HG02759 (cell line): ENCODE measurements at regions not wholly inside any gene's neighbourhood (a gene's known extent, or its start where the extent isn't known, plus 50 kb on each side); places are given as distances from the start of the nearest gene placed in this dataset.

ENCODE experiments used
- ATAC-seq: cut with Tn5 transposase; IDR thresholded peaks from one replicate; pipeline ENCODE4 v1.9.1; 2021; ENCODE audit warnings: mild to moderate bottlenecking, moderate library complexity; ENCODE audit not compliant: unreplicated experiment

- no peak for ATAC-seq
Observed at GRCh38 chr1:233514946-233515391, 98.9 kb upstream of the KCNK1 start.

GRCh38 chr1:233516732-233517131 is 97.2 kb upstream of the KCNK1 start:
- no peak for ATAC-seq

- no peak for ATAC-seq
Observed at GRCh38 chr1:233518344-233518743, 95.6 kb upstream of the KCNK1 start.

DNA sequence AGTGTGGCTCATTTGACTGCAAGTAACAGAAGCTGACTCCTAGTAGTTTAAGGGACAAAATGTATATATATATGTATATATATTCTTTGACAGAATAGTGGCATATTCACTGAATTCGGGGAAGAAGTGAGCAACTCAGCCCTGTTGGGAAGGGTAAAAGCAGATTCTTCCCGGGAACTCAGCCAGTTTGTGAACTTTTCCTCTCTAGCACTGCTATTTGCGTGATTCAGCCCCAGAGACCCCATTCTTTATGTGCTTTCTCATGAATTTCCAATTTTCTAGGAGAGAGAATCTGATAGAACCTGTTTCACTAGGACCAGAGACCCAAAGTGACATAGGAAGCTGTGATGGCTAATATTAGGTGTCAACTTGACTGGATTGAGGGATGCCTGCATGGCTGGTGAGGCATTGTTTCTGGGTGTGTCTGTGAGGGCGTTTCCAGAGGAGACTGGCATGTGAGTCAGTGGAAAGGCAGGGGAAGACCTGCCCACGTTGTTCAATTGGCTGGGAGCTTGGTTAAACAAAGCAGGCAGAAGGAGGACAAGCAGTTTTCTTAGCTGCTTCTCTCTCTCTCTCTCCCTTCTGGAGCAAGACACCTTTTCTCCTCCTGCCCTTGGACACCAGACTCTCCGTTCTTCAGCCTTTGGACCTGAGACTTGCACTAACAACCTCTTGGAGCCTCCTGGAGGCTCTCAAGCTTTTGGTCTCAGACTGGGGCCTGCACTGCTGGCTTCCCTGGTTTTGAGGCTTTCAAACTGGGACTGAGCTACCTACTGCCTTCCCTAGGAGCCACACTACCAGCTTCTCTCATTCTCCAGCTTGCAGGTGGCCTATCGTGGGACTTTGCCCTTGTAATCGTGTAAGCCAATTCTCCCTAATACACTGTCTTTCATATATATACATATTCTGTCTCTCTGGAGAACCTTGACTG is 93.4 kb upstream of the KCNK1 start:
- no peak for ATAC-seq

DNA sequence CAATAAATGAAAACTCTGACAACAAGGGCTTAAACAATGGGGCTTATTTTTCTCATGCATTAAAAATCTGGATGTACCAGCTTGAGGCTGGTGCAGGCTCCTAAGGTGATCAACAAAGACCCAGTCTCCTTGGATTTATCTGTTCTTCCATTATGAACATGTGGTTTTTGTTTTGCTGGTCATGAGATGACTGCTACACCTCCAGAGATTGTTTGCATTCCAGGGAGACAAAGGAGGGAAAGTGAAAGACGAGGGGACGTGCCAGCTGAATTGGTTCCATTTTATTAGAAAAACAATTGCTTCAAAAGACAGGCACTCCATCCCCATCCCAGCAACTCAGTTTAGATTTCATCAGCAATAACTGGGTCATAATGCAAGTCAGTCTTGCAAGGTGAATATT is 90.9 kb upstream of the KCNK1 start:
- ATAC-seq, result no peak

DNA sequence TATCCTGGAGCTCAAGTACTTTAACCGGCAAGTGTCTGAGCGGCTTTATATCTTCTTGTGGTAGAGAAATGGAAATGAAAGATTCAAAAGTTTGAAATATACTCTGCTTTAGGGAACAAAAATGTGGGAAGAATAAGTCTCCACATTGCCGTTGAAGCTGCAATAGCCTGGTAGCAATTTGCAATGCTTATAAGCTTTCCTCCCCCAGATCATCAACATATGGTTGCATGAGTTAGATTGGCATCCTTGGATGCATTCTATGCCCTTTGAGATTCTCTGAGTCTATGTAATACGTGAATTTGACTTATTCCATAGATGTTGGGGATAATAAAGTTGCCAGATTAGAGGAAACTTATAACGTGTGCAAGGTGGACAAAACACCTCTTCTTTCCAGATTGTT is 86.1 kb upstream of the KCNK1 start:
- ATAC-seq, result no peak

GRCh38 chr1:233530665-233531386 is 83.1 kb upstream of the KCNK1 start:
- no peak for ATAC-seq

GRCh38 chr1:233540816-233541215 is 73.1 kb upstream of the KCNK1 start:
- ATAC-seq, result no peak

DNA sequence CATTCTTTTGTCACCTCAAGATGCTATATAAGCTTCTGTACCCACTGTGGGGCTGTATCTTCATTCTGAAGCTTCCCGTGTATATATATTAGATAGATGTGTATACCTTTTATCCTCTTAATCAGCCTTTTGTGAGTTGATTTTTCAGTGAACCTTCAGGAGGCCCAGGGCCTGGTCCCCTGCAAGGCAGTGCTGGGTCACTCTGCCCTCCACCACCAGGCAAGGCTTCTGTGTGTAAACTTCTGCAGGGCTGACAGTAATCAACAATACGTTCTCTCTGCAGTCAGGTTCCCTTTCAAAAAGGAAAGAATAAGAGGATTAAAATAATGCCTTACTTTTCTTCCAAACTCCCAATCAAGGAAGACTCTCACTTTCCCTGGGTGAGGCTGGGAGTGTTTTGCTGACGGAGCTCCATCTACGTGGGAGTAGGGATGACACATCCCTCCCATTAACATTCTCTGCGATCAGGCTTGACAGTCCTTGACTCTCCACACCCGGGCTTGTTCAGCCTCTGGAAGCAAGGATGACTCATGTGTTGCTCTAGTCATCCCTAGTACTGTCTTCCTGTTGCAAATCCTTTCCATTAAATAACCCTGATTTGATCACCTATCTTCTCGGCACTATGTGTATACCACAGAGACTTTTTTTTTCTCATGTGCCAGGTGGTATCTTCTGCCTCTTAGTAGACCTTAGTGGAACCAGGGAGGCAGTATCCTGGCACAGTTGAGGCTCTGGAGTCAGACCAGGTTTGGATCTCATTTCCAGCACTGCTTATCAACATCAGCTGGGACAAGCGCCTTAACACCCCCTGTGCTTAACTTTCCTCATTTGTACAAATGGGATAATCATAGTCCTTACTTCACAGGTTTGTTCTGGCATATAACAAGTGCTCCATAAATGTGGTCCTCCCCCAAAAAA is 70.3 kb upstream of the KCNK1 start:
- no peak for ATAC-seq

DNA sequence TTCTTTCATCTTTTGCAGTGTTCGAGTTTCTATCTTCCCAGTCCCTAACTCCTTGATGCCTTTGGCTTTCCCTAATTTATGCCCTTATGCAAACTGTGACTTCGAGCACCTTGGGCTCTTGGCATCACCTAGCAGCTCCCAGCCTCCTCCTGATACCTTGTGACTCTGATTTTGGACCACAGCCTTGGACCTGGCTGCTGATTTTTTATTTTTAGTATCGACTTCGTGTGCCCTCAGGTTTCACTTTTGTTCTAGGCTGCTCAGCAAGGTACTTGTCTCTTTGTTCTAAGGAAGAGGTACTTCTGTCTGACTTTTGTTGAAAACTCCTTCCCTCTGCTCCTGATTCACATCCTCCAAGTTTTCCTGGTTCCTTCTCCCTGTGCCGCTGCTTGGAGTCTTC is 69.6 kb upstream of the KCNK1 start:
- no peak for ATAC-seq

GRCh38 chr1:233547726-233548125 is 66.2 kb upstream of the KCNK1 start:
- ATAC-seq, result no peak

GRCh38 chr1:233549404-233549803 is 64.5 kb upstream of the KCNK1 start:
- no peak for ATAC-seq

GRCh38 chr1:233549917-233550316 is 64.0 kb upstream of the KCNK1 start:
- ATAC-seq, result no peak

- no peak for ATAC-seq
Observed at GRCh38 chr1:233554037-233554436, 59.9 kb upstream of the KCNK1 start.

DNA sequence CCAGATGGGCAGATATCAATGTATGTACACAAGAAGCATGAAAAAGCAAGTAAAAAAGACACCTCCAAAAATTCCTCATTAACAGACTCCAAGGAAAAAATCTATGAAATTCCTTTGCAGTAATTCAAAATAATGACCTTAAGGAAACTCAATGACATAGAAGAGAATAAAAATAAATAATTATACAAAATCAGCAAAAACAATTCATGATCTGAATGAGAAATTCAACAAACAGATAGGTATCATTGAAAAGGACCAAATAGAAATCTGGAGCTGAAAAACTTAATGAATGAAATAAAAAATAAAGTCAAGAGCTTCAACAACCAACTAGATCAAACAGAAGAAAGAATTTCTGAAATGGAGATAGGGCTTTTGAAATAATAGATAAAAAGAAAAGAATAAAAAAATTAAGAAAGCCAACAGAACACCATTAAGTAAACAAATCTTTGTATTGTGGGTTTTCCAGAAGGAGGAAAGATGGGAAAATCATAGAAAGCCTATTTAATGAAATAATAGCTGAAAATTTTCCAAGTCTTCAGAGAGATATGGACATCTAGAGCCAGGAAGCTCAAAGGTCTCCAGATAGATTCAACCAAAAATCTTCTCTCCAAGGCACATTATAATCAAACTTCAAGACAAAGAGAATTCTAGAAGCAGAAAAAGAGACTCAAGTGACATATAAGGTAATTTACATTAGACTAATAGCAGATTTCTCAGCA is 52.0 kb upstream of the KCNK1 start:
- ATAC-seq, result no peak
